ENCODE measurements at regions not wholly inside any gene's neighbourhood (a gene's known extent, or its start where the extent isn't known, plus 50 kb on each side); places are given as distances from the start of the nearest gene placed in this dataset.

DNA sequence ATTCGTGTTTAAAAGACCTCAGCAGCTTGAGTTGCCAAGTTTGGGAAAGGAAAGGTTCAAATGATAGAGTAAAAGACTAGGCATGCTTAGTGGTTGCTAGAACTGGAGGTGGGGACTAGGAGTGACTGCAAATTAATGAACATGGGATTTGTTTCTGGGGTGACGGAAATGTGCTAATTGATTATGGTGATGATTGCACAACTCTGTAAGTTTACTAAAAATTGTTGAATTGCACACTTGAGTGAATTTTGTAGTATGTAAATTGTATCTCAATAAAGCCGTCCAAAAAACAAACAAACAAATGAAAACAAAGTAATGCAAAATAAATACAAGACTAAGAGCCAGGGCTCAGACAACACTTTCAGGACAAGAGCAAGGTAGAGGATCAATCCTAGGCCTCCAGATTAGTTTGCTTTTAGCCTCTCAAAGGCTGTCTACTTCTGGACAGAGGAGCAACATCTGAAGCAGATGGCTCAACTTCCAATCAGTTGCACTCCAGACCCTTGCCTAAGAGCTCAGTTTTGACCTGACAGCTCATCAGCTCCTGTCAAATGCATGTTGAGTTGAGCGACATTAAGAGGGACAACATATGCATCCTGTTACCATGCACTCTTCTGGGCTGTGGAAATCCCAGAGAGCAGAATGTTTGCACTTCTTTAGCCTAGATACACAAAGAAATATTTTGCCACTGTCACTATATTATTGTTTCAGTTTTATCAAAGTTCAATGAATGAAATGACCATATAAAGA is 111.2 kb upstream of the ASIC2 start:
- no peak for DNase-seq

DNA sequence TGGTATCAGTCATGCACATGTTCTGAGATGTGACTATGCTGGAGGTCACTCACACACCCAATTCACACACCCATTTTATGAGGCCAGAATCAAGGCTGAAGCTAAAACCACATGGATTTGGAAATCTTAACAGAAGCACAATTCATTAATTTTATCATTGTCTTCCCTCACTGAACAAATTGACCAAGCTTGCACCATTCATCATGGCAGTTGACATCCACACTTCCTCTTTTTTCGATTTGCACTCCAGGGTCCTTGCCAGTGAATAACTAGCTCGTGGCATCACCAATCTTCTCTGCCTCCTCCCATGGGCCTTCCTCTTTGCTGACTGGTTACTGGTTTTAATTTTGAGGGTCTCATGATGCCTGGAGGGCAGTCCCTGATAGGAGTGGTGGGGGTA is 123.0 kb upstream of the ASIC2 start:
- no peak for DNase-seq

DNA sequence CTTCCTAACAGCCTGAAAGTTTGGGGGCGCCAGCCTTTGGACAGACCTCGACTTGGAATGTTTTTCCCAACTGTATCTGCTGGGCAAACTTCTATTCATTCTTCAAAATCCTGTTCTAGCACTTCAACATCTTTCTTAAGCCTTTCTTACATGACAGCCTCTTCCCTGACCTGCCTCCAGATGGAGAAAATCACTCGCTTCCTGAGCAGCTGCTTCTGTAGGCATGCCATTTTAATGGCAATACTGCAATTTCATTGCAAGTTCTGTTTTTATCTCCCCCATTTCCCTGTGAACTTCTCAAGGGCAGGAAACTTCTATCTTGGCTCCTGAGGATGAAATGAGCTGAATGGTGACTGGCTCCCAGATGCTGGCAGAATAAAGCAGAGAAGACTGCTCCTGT is 128.8 kb upstream of the ASIC2 start:
- DNase-seq: no peak

- no peak for DNase-seq
These were observed 140.5 kb upstream of the ASIC2 start for GRCh38 chr17:33433581-33433980.

- DNase-seq: no peak
These were observed 141.7 kb upstream of the ASIC2 start for GRCh38 chr17:33434841-33435240.

DNA sequence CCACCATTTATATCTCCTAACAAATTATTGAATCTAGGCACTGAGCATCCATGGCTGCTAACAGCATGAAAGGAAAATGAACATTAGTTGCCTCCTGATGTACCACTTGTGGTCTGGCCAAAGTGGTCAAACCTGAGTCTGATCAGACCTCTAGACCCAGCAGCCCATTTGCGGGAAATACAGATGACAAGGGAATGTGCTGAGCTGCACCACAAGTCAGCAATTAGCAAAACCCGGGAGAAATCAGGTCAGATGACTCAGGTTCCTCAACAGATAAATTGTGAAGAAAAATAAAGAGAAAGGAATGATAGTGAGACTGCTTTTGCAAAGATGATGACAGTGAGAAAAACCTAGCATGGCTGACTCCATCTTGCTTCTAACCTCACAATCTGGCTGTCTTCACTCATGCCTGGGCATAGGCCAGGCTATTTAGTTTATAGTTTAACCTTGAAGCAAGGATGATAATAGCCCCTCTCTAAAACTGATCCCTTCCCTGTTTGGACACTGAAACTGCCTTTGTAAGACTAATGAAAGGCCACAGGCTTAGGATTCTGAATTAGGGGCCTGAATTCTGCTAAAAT is 142.7 kb upstream of the ASIC2 start:
- DNase-seq: no peak

DNA sequence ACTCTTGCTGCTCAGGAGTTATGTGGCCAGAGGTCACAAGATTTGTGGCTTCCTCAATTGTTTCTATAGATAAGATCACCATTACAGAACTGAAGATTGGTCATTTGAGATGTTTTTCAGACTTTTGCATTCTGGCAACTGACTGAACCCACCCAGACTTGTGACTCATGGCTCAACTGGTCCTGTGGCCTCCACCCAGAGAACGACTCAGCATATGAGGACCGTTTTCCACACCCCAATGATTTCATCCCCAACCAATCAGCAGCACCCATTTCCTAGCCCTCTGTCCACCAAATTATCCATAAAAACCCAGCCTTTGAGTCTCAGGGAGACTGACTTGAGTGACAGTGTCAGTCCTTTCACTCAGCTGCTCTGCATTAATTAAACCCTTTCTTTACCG is 143.2 kb upstream of the ASIC2 start:
- DNase-seq: no peak

- no peak for DNase-seq
These were observed 145.0 kb upstream of the ASIC2 start for GRCh38 chr17:33438139-33438538.

DNA sequence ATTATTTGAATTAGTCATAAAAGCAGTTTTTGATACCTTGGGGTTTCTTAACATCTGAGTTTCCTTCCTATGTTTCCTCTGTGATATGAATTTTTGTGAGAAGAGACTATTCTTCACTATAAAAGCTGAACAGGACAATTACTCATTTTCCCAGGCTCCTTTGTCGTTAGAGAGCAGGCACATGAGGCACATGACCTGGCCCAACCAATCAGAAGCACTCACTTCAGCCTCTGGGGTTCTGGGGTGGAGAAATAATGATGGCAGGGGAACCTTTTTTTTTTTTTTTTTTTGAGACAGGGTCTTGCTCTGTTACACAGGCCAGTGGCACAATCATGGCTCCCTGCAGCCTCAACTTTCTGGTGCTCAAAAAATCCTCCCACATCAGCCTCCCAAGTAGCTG is 145.5 kb upstream of the ASIC2 start:
- DNase-seq: no peak

DNA sequence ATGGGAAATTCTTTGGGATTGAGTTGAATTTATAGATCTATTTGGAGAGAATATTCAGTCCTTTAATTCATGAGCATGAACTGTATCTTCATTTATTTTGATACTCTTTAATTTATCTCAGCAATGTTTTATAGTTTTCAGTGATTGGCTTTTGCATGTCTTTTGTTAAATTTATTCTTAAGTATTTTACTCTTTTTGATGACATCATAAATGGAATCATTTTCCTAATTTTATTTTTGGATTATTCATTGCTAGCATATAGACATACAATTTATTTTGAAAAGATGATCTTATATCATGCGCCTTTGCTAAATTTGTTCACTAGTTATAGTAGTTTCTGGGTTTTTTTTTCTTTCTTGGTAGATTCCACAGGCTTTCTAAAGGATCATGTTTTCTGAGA is 149.2 kb upstream of the ASIC2 start:
- DNase-seq: no peak

GRCh38 chr17:33444731-33445130 is 151.6 kb upstream of the ASIC2 start:
- DNase-seq: no peak

DNA sequence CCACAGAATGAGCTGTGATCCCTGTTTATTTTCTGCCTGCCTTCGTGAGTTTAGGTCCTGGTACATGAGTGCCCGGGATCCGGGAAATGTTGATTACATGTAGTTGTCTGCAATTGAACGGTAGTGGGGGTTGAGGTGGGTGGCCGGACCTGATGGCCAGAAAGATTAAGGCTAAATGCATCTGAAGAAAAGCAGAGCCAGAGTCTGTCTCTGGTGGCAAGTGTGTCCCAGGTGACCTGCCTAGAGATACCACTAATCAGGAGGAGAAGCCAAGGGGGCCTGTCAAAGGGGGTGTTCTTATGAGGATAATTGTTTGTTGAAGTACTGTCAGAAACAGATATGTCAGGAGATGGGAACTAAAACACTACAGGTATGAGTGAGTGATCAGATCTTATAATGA is 154.0 kb upstream of the ASIC2 start:
- peak; percentile 12 for DNase-seq

GRCh38 chr17:33451221-33451620 is 158.1 kb upstream of the ASIC2 start:
- DNase-seq: no peak

GRCh38 chr17:33457477-33457876 is 164.4 kb upstream of the ASIC2 start:
- DNase-seq: no peak

GRCh38 chr17:33459078-33459940 is 166.2 kb upstream of the ASIC2 start:
- no peak for DNase-seq

DNA sequence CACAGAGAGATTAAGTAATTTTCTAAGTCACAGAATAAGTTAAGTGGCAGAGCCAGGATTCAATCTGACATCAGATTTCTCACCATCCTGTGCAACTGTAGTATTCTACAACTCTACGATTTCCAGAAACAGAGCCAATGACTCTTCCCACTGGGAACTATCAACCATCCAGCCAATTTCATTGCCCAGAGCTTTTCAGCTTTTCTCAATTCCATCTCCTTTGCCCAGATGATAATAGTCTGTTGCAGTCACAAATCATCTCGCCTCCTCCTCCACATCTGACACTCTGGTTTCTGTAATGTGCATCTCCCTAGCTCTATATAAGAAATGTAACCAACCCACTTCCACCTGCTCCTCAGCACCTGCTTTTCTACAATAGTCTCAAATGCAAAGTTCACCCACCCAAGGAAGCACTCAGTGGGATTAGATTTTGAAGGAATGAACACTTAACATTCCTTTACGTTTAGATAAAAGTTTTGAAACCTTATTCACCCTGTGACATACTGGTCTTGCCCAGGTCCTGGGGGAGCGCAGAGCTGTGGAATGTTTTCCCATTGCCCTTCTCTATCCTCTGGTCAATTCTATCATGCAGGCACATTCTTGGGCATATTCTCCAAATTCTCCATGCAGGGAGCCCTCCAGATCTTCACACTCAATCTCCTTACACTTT is 167.8 kb upstream of the ASIC2 start:
- no peak for DNase-seq

DNA sequence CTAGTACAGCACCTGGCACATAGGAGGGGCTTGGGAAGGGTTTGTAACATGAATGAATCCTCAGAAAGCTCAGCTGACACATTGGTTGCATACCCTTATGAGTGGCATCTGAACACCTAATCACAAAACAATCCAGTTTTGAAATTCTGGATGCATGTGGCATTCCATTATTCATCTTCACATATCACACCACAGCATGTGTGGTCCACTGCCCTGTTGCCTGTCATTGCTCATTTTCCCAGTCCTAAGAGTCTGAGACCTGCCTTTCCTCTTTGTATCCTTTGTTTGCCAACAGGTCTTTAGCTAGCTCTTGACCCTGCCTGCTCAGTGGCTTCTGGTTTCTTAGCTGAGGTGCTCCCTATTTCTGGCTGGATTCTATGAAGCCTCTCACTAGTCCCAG is 170.8 kb upstream of the ASIC2 start:
- no peak for DNase-seq

DNA sequence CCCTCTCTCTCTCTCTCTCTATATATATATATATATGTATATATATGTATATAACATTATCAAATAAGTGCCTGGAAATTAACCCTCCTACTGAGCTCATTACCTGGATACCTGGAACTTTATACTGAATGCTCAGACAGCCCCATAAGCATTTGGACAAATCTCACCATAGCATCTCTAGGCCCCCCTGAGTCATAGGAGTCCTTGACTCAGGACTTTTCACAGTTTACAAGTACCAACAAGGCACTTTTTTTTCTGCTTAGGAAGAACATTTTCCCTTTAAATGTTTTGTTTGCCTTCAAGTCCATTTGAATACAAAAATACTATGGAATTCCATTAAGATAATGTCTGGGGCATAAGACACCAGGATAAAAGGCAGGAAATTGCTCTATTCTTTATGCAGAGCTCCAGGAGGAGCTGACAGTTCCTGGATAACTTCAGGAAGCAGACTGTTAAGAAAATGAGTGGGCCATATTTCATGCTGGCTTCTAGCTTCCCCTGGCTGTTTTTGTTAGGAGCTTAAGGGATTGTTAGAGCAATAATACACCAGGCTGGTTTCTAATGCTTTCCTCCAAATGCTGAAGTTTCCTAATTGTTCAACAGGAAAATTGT is 171.7 kb upstream of the ASIC2 start:
- DNase-seq: no peak

DNA sequence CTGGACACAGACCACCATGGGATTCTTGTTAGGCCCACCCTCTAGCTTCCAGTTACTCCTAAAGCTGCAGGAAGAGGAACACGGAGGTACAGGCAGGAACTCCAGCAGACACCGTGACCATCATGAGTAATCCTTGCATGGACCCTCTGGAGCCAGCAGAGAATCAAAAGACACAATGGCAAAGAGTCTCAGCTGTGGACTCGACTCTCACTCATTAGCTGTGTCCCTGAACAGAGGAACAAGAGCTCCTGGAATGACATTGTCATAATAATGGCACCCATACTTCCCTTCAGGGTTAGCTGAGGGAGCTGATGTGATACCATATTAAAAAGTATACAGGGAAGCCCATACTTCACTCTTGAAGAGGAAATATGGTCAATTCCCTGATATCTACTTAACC is 176.3 kb upstream of the ASIC2 start:
- no peak for DNase-seq

DNA sequence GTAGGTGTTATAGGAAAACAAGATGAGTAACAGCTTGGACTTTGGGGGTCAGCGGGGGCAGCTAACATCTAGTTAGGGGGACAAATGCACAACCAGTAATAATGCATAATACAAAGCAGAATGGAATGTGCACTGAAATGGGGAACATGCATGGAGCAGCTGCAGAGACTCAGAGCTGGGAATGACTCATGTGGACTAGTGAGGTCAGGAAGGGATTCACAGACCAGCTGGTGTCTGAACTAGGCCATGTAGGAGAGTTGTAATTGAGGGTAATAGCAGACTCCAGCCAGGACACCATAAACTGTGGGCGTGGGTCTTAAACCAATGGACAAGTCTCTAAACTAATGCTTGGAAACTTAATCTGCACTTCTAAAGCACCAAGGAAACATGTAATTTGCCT is 176.8 kb upstream of the ASIC2 start:
- DNase-seq: no peak

DNA sequence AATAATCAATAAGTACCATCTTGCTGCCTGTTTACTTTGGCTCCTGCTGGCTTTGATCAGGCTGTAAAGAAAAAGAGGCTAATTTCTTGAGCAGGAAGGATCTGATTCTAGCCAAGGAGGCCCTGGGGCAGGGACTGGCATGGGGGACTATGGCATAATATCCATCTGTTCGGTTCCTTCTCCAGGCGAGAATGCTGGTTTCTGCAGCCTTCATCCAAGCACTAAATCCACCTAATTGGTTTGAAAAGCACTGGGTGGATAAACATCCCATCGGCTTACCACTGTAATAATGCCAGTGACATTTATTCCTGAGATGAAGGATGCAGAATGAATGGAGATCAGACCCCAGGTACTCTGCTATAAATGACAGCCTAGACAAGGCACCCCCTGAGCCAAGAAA is 180.0 kb upstream of the ASIC2 start:
- DNase-seq: no peak

DNA sequence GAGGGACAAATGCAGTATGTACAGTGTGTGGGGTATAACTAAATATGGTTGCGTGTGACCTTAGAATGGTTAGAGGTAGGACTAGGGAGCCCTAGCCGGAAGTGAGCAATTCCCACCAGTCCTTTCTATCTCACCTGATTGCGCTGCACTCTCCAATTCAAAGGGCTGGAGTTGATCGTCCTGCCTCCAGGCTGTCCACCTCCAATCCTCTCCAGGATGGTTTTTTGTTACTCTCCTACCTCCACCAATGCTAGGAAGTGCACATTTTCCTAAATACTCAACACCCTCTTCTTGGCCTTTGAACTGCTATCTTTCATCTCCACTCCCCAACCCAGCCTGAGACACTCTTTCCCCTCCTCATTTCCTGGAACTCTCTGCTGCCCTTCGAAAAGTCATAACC is 181.7 kb upstream of the ASIC2 start:
- DNase-seq: no peak

GRCh38 chr17:33475594-33475993 is 182.5 kb upstream of the ASIC2 start:
- DNase-seq: no peak
